ENCODE measurements at regions not wholly inside any gene's neighbourhood (a gene's known extent, or its start where the extent isn't known, plus 50 kb on each side); places are given as distances from the start of the nearest gene placed in this dataset.

- no peak overlapping the region for H3K27ac ChIP-seq
- no peak for DNase-seq
- intact Hi-C loops (cut with DNase I; ENCODE audit: low total_unique reads): no loop called here
- no peaks in the 10 kb centered on the region for H3K36me3 ChIP-seq
- H3K4me1 ChIP-seq: no peaks in the 10 kb centered on the region
- no peak overlapping the region for H3K4me3 ChIP-seq
- TF ChIP-seq POLR2A (IDR thresholded peaks at IDR 0.05) (no peak), CTCF (IDR thresholded peaks at IDR 0.05 in 8 of 11, conservative IDR thresholded peaks at IDR 0.05 in 3 of 11) (no peak), POLR2AphosphoS5 (IDR thresholded peaks at IDR 0.05) (no peak)
- H3K27me3 ChIP-seq (replicated peaks in 1 of 7): no peaks in the 10 kb centered on the region
- no peaks in the 10 kb centered on the region for H3K9me3 ChIP-seq
- 72 to 85% (median 73%) methylated on average over 6 of the region's 6 CpGs for WGBS, 5 donors
These were observed 280.2 kb downstream of the CDK5RAP2 start for GRCh38 chr9:120299785-120300184.

- Histone ChIP-seq H3K9me3 (no peaks in the 10 kb centered on the region), H3K27ac (no peak overlapping the region), H3K4me1 (no peaks in the 10 kb centered on the region), H3K27me3 (replicated peaks in 1 of 7) (peaks cover 0 to 4% (median 0%) of the 10 kb centered on the region in 7 donors), H3K36me3 (no peaks in the 10 kb centered on the region), H3K4me3 (no peak overlapping the region)
- no peak for DNase-seq
- no peak for TF ChIP-seq CTCF (IDR thresholded peaks at IDR 0.05 in 8 of 11, conservative IDR thresholded peaks at IDR 0.05 in 3 of 11)
- 54 to 76% (median 65%) methylated on average over 4 of the region's 4 CpGs for WGBS, 5 donors
- intact Hi-C loops (cut with DNase I; ENCODE audit: low total_unique reads): no loop called here
These were observed 286.0 kb downstream of the CDK5RAP2 start for GRCh38 chr9:120294003-120294402.

GRCh38 chr9:120292606-120293005 is 287.4 kb downstream of the CDK5RAP2 start:
- WGBS, 5 donors: 0 to 56% (median 2%) methylated on average over 1 of the region's 1 CpG
- Histone ChIP-seq H3K36me3 (no peaks in the 10 kb centered on the region), H3K27me3 (replicated peaks in 1 of 7) (peaks cover 0 to 4% (median 0%) of the 10 kb centered on the region in 7 donors), H3K4me1 (no peaks in the 10 kb centered on the region), H3K27ac (no peak overlapping the region), H3K9me3 (no peaks in the 10 kb centered on the region), H3K4me3 (no peak overlapping the region)
- no peak for DNase-seq
- no peak for TF ChIP-seq POLR2A (IDR thresholded peaks at IDR 0.05)
- TF ChIP-seq CTCF (IDR thresholded peaks at IDR 0.05 in 8 of 11, conservative IDR thresholded peaks at IDR 0.05 in 3 of 11): no peak
- no peak for TF ChIP-seq POLR2AphosphoS5 (IDR thresholded peaks at IDR 0.05)
- intact Hi-C loops (cut with DNase I; ENCODE audit: low total_unique reads): no loop called here

- DNase-seq: no peak
- Histone ChIP-seq H3K36me3 (no peaks in the 10 kb centered on the region), H3K4me1 (no peaks in the 10 kb centered on the region), H3K27me3 (replicated peaks in 1 of 7) (peaks cover 0 to 4% (median 0%) of the 10 kb centered on the region in 7 donors), H3K4me3 (no peak overlapping the region), H3K9me3 (no peaks in the 10 kb centered on the region), H3K27ac (no peak overlapping the region)
- intact Hi-C loops (cut with DNase I; ENCODE audit: low total_unique reads): no loop called here
- 90 to 98% (median 94%) methylated on average over 3 of the region's 3 CpGs for WGBS, 5 donors
- TF ChIP-seq POLR2AphosphoS5 (IDR thresholded peaks at IDR 0.05): no peak
- no peak for TF ChIP-seq CTCF (IDR thresholded peaks at IDR 0.05 in 8 of 11, conservative IDR thresholded peaks at IDR 0.05 in 3 of 11)
- TF ChIP-seq POLR2A (IDR thresholded peaks at IDR 0.05): no peak
These were observed 288.9 kb downstream of the CDK5RAP2 start for GRCh38 chr9:120291050-120291449.

Data from spleen (tissue), 11 donors.